ENCODE measurements at regions not wholly inside any gene's neighbourhood (a gene's known extent, or its start where the extent isn't known, plus 50 kb on each side); places are given as distances from the start of the nearest gene placed in this dataset.

DNA sequence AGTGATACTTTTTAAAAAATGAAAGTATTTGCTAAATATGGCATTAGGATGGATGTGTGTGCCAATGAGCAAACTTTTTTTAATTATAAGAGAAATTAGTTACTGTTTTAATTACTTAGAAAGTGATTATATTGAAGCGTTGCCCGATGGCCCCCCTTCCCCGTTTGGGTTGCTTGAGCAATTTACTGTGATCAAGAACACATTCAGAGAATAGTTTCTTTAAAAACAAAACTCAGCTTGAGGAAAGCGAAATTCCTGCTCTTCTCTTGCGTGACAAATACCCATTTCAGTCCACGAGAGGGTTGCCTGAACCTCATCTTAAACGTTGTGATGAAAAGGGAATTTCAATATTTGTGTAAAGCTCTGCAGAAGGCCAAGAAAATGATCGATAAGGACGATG lies 234.1 kb downstream of the GATA3 start:
- H3K27ac ChIP-seq: no peak overlapping the region
- ChIA-PET CTCF (interaction anchor here (0.5 kb wide), 1 partner anchor 53 kb away, joined by 4 read pairs; no protein-coding TSS in a partner anchor), POLR2A (ENCODE audit: low non-redundant PET) (interaction anchor here (0.8 kb wide), 1 partner anchor 14 kb away, joined by 3 read pairs; no protein-coding TSS in a partner anchor)
- no peak for DNase-seq (ENCODE audit: low spot score)
- TF ChIP-seq, protein P1, sequence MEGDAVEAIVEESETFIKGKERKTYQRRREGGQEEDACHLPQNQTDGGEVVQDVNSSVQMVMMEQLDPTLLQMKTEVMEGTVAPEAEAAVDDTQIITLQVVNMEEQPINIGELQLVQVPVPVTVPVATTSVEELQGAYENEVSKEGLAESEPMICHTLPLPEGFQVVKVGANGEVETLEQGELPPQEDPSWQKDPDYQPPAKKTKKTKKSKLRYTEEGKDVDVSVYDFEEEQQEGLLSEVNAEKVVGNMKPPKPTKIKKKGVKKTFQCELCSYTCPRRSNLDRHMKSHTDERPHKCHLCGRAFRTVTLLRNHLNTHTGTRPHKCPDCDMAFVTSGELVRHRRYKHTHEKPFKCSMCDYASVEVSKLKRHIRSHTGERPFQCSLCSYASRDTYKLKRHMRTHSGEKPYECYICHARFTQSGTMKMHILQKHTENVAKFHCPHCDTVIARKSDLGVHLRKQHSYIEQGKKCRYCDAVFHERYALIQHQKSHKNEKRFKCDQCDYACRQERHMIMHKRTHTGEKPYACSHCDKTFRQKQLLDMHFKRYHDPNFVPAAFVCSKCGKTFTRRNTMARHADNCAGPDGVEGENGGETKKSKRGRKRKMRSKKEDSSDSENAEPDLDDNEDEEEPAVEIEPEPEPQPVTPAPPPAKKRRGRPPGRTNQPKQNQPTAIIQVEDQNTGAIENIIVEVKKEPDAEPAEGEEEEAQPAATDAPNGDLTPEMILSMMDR (conservative IDR thresholded peaks at IDR 0.05; ENCODE audit: low read depth): no peak

DNA sequence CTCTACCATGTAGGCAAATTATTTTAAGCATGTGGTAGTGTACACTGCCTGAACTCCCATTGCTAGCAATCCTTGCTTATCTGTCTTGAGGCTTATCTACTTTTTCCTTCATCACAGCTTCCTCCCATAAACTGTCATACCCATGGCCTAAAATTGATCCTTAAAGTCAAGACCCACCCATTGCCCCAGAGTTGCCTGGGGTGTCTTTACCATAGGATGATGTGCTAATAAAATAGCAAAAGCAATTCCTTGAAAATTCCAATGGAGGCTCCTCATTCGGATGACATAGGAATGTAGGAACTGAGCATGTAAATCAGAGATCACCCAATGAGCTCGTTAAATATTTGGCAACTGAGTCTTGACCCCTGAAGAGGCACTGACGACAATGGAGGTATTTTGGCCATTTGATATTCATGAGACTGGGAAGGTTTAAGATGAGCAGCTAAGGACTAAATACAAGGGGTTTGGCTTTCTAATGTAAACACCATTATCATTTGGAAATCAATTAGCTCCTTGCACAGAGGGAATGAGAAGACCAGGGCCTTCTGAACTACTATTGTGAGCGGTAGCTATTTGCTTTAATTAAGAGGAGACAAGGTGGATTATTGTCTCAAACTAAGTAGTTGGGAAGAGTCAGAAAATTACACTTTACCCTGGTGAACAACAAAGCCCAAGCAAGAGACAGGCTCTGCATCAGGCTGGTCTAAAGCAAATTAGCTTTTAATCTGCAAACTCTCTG lies 234.9 kb downstream of the GATA3 start:
- no peak overlapping the region for H3K27ac ChIP-seq
- TF ChIP-seq, protein P1 (conservative IDR thresholded peaks at IDR 0.05; ENCODE audit: low read depth): no peak
- POLR2A ChIA-PET (ENCODE audit: low non-redundant PET): interaction anchor here (0.6 to 0.8 kb wide), 2 partner anchors 14 to 438 kb away, joined by 3 read pairs; no protein-coding TSS in a partner anchor
- CTCF ChIA-PET: no interaction called here
- DNase-seq (ENCODE audit: low spot score): no peak

DNA sequence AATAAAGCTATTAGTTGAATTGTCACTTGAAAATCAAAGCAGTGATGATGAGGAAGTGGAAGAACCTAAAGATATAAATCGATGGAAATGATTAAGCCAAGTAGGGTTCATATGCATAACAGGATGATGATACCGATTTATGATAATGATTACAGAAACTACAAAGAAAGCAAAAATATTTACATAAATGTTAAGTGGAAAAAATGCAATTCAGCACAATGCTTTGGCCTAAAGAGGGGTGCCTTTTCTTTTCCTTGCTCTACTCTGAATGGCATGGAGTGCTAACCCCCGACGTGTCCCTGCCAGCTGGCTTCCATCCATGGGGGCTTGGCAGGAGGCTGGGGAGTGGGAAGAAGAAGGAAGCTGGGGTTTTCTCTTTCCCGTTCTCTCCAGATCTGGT lies 240.3 kb downstream of the GATA3 start:
- TF ChIP-seq, protein P1 (conservative IDR thresholded peaks at IDR 0.05; ENCODE audit: low read depth): no peak
- CTCF ChIA-PET: no interaction called here

DNA sequence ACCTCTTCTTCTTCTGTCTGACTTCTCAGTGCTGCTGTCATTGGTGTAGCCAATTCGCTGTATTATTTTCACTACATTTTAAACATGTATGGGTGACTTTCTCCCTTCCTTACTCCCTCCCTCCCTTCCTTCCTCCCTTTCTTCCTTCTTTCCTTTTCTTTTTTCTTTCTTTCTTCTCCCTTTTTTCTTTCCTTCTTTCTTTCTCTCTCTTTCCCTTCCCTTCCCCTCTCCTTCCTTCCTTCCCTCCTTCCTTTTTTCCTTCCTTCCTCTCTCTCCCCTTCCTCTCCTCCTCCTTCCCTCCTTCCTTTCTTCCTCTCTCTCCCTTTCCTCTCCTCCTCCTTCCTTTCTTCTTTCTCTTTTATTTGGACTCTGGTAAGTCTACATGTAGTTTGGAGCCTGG lies 240.8 kb downstream of the GATA3 start:
- ChIA-PET CTCF (no interaction called here), POLR2A (ENCODE audit: low non-redundant PET) (no interaction called here)
- TF ChIP-seq, protein P1 (conservative IDR thresholded peaks at IDR 0.05; ENCODE audit: low read depth): no peak
- no peak for DNase-seq (ENCODE audit: low spot score)
- H3K27ac ChIP-seq: no peak overlapping the region

More for the DNA sequence above, 240.3 kb downstream of the GATA3 start:
- POLR2A ChIA-PET (ENCODE audit: low non-redundant PET): no interaction called here
- DNase-seq (ENCODE audit: low spot score): no peak
- no peak overlapping the region for H3K27ac ChIP-seq

DNA sequence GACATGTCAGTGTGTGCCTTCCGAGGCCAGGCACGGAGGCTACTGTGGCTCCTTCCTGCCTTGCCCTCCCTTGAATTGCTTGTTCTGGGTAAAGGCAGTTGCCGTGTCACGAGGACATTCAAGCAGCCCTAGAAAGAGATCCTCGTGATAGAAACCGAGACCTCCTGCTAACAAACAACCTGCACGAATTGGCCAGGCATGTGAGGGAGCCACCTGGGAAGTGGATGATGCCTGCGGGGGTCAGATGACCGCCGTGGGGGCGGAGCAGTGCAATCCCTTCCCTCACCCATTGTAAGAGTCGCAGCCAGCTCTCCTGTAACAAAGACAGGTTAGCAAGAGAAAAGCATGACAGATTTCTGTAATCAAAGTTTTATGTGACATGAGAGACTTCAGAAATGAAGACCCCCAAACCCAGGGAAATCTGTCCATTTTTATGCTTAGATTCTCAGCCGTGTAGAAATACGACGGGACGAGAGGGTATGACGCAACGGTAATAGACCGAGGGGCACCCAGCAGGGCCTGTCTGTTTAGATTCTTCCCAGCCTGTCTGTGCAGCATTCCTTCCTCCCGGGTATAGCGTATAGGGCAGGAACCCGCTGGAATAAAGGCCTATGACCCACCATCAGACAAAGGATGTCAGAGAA lies 241.7 kb downstream of the GATA3 start:
- TF ChIP-seq, protein P1 (conservative IDR thresholded peaks at IDR 0.05; ENCODE audit: low read depth): no peak
- no peak overlapping the region for H3K27ac ChIP-seq
- ChIA-PET CTCF (no interaction called here), POLR2A (ENCODE audit: low non-redundant PET) (no interaction called here)
- DNase-seq (ENCODE audit: low spot score): no peak

DNA sequence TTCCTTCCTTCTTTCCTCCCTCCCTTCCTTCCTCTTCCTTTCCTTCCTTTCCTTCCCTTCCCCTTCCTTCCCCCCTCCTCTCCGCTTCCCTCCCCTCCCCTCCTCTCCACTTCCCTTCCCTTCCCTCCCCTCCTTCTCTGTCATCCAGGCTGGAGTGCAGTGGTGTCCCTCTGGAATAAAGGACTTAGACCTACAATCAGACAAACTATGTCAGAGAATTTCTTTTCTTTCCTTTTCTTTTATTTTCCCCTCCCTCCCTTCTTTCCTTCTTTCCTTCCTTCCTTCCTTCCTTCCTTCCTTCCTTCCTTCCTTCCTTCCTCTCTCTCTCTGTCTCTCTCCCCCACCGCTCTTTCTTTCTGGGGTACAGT lies 242.2 kb downstream of the GATA3 start:
- POLR2A ChIA-PET (ENCODE audit: low non-redundant PET): no interaction called here
- DNase-seq (ENCODE audit: low spot score): no peak
- TF ChIP-seq, protein P1 (conservative IDR thresholded peaks at IDR 0.05; ENCODE audit: low read depth): no peak
- CTCF ChIA-PET: no interaction called here
- H3K27ac ChIP-seq: no peak overlapping the region

All from RWPE1 (cell line).